Kidney glomerular epithelial cell (primary cell): ENCODE measurements at regions not wholly inside any gene's neighbourhood (a gene's known extent, or its start where the extent isn't known, plus 50 kb on each side); places are given as distances from the start of the nearest gene placed in this dataset.
A peak's percentile ranks its signal among the peaks of the same experiment; 100 is the strongest.

Source experiments
- DNase-seq: peaks from one replicate; lab custom pipeline; 2025; lab: John Stamatoyannopoulos, UW

DNA sequence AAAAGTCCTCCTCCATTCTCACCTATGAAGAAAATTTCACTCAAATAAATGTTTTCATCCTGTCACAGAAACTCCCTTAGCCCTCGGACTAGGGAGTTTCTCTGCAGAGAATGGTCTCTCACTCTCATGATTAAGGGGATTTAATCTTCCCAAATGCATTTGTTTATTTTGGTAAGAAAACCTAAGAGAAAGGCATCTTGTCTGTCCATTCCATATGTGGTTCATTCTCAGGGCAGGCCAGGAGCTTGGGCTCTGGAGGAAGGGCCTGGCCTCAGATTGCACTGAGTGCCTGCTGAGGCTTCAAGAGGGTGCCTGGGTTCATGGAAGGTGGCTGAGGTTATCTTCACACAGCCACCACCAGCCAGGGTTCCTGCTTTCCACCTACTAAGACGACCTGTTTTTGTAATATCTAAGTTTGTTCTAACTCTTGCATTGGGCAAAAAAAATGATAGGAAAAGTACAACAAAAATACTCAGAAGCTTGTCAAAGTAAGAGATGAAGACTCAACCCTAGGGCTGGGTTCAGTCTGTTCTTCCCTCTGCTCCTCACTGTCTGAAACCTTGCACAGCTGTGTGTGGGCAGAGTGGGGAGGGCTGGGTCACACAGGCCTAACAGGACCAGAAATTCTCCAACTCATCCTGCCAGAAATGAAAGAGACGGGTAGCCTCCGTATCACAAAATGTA lies 186.7 kb downstream of the CXCL12 start:
- DNase-seq: no peak

DNA sequence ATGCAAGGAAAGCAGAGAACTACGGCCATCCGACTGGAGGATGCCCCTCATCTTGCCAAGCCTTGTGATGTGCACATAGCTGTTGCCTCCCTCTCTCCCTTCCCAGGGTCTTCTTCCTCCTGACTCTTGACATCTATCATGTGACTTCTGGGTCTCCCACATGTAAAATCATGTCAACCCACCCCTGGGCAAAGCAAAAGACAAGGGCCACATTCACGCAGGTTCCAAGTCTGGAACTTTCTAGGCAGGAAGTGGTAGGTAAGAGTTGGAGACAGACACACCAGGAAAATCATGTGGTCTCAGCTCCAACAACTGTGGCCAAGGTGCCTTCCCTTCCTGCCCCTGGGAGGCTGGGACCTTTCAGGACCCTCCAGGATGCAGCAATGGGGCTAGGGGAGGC lies 187.3 kb downstream of the CXCL12 start:
- no peak for DNase-seq

DNA sequence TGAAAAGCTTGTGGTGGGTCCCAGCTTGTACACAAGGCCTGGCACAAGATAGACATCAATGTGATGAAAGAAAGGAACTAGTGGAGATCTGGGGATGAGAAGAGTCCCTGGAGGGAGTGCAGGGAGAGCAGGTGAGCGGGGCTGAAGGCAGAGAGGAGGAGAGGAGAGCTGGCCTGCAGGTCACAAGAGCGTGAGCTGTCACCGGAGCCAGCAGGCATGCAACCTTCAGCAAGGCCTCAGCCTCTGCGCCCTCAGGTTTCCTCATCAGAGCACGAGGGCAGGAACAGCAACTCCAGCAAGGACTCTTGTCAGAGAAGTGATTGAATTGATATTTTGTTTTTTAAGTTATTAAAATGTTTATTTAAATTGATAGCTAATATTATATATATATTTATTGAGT lies 188.6 kb downstream of the CXCL12 start:
- DNase-seq: no peak

DNA sequence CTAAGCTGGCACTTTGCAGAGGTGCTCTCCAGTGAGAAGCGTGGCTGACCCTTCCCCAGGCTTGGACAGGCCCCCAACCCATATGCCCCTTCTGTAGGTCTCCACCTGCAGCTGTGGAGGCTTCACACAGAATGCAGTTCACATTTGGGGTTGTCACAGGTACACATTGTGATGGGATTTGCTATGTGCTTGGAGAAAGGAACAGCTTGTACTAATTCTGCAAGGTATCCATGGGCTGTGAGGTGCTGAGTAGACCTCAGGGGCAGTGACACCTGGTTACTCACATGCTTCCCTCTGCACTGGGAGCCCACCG lies 188.9 kb downstream of the CXCL12 start:
- no peak for DNase-seq

DNA sequence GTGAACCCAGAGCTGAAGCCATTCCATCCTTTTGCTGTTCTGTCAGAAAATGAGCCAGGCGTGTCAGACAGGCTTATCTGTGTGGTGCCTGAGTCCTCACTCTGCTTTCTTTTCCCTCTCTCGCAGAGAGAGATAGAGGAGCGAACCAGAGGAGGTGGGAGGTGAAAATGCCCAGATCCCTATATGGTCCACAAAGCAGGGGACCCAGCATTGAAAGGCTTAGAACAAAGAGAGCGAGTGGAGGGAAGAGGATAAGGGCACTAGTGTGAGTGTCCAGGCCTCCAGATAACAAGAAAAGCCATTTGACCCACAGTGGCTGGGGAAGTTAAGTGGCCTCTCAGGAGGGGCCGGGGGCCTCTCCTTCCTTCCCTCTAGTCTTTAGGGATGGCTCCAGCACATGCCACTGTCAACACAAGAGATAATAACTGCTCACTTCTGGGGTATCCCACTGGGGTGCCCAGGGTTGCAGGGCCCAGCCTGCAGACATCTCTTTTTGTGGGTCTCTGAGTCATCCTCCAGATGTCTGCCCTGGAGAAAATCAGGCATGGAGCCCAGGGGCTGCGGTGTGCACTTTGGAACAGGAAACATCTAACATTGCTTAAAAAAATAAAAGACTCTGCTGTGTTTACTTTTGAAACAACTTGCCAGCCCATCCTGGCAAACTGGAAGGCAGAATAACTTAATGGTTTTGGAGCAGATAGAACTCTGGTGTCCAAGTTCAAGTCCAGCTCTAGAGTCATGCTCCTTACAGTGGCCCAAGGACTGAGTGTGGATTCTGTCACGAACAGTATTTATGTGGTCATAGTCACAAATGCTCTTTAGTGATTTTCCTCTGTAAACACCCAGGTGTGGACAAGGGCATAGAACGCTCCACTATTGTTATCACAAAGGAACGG lies 189.5 kb downstream of the CXCL12 start:
- peak; percentile 81 for DNase-seq

DNA sequence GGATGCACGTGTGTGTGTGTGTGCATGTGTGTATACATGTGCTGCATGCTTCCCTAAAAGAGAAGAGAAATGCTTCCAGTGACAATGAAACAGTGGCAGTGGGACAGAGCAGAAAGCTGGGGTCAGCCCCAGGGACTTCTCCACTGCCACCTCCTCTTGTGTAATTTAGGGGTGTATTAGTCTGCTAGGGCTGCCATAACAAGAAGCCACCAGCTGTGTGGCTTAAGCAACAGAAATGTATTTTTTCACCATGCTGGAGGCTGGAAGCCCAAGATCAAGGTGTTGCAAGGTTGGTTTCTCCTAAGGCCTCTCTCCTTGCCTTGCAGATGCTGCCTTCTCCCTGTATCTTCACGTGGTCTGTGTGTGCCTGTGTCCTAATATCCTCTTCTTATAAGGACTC lies 190.5 kb downstream of the CXCL12 start:
- no peak for DNase-seq

DNA sequence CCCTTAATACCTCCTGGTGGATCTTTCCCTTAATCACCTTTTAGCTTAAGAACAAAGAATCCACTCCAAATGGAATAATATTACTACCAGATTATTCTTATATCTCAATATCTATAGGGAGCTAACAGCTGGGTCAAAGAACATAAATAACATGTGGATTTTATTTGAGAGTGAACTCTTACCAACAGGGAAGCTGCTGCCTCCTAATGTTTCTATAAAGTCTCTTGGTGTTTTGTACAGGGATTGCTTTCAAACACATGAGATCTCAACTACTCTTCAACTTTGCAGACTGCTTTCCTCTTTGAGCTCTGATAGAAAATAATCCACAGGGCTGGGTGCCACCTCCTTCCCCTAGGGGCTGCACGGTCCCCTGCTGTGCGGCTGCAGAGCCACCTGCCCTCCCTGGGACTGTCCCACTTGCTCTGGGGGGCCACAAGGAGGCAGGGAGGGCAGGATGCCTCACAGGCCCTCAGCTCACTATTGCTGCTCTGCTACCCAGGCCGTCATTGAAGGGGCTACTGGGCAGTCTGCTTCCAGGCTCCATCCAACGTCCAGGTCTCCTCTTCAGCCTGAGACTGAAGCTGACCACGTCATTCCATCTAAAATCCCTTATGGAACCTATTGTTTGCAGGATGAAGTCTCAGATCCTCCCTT lies 191.2 kb downstream of the CXCL12 start:
- no peak for DNase-seq

DNA sequence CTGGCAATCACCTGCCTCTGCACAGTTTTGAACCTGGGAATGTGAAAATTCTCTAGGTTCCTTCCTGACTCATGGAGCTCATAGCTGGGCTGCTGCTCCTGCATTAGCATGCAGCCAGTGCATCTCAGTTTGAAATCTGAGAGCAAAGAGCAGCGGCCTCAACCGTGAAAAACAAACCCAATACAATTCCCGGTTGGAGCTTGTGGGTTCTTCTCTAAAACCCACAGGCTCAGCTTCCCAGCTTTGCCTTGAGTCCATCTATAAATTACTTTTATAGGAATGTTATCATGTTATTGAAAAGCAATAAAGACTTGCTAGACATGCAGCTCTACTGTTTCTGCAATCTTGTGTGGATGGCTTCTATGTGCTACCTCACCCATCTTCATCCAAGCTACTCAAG lies 191.7 kb downstream of the CXCL12 start:
- no peak for DNase-seq

DNA sequence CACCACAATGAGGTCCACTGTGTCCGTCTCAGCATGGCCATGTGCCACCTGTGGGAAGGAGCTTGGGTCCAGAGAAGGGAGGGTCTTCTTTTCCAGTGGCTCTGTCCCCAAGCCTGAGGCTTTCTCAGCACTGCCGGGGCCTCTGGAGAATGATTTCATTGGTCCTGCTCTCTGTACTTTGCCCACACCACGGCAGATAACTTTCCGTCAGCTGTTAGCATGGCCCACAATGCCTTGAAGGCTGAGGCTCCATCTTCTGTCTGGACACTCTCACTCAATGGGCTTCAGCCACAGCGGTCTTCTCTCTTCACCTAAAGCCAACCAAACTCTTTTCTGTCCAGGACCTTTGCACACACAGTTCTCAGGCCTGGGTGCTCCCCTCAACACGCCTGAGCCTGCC lies 192.5 kb downstream of the CXCL12 start:
- no peak for DNase-seq

DNA sequence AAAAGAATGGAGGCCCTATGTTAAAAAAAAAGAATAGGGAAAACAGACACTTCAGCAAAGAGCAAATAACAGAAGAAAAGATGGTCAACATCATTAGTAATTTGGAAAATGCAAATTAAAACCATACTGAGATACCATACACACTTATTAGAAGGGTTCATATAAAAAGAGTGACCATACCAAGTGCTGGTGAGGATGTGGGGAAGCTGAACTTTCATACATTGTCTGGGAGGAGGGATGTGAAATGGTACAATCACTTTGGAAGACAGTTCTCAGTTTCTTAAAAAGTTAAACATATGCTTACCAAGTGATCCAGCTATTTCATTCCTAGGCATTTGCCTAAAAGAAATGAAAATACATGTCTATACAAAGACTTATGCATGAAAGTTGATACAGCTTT lies 194.4 kb downstream of the CXCL12 start:
- no peak for DNase-seq

DNA sequence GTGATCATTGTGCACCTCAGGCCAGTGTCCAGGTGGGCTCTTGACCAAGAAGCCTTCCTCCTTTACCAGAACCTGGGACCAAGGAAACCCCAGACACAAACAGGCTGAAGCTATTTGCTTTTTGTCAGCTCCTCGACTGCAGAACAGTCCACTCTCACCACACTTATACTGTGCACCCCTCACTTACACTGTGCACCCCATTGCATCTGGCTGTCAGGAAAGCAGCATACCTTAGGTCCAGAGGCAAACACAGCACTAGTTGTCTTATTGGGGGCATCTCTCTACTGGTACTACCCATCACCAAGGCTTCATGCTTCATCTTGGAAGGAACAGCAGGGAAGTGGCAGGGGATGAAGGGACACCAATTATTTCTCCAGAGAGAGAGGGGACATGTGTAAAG lies 198.1 kb downstream of the CXCL12 start:
- no peak for DNase-seq

DNA sequence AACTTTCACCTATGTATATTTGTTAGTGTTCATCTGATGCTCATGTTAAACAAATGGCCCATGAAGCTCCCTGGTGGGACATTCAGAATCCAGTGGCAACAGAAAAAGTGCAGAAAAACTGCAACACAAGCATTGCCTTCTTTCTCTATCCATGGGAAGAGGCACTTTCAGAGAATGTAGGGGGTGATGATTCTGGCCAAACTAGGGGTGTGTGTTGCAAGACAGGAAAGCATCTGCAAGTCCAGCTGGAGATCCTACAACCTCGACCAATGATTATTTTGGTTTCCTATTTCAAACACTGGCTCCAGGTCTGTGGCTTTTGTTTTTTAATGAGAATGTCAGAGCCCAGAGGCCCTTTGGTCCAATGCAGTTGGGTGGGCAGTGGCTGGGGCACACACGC lies 198.7 kb downstream of the CXCL12 start:
- DNase-seq: no peak

DNA sequence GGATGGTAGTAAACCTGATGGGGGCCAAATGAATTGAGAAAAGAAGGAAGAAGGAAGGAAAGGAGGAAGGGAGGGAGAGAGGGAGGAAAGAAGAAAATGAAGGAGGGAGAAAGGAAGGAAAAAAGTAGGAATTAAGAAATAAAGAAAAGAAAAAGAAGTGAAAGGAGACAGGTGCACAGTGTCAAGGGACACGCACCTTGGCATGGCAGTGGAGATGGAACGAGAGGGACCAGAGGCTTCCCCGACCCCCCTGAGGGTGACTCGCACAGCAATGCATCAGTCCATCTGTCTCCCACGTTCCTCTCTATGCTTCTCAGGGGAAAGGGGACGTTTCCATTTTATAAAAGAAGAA lies 199.6 kb downstream of the CXCL12 start:
- no peak for DNase-seq

DNA sequence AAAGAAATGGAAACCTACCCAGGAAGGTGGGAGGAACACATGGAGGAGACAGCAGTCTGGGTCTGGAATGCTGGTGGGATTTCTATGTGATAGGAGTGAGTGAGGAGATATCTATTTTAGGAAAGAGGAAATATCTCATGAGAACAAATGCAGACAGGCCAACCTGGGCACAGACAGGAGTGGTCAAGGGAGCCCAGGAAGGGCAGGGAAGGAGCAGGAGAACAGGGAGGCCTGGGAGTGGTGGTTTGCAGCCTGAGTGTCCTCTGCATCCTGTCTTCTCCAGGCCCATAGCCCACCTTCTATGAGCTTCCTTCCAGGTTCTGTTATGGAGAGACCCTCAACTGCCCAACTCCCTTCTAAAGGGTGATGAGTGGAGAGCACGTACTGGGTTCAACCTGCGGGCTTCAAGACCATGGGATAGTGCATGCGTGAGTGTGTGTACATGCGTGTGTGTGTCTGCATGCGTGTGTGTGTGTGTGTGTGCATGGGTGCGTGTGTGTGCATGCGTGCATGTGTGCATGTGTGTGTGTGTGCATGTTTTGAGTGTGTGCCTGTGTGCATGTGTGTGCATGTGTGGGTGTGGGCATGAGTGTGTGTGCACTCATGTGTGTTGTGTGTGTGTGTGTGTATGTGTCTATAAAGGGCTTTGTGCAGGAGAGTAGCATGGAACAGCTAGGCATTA lies 200.1 kb downstream of the CXCL12 start:
- no peak for DNase-seq

DNA sequence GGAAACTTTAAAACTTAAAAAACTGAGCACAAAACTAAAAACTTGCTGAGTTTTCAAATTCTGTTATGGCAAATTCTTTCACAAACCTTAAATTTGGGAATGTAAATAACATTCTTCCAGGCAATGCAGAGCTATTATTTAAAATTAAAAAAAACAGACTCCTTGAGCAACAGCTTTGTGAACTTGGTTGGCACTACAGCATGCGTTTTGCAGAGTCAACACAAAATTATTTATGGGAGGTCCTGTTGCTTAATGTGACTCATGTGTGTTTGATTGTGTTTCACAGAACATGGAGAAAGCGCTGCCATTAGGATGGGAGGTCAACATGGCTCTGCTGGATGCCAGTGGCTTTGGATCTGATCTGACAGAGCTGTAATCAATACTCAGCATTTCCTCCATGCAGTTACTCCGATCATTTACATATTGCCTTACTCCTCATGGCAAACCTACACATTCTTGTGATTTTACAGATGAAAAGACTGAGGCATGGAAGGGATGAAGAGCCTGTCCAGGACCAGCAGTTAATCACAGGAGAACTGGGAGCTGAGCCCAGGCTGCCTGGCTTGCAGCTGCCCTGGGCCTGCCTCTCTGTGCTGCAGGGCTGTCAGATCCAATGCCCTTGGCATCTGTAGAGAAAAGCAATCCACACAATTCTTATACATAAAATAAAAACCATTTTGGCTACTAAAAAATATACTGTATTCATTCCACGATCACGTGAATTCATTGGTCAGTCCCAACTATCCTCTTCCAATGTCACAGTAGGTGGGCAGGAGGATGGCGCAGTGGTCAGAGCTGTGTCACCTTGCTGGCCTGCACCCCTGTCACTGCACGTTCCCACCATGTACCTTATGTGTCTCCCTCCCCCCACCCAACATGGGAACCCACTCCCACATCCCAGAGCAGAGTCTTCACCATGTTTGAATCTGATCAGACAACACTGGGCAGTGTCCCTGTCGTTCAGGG lies 200.9 kb downstream of the CXCL12 start:
- no peak for DNase-seq

DNA sequence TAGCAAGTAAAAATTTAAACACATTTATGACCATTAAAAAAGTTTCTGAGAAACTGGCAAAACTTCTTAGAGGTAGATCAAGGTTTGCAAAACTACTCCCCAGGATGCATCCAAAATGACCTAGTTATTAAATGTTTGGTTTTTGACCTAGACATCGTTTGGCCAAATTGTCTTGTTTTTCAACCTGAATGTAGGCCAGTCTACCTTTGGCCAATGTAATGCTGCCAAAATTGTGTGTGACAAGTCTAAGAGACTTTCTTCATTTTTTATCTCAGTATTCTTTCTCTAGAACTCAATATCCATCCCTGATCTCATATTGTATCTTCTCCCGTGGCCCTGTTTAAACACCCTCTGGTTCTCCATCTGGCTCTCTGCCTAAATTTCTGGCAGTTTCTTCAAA lies 202.0 kb downstream of the CXCL12 start:
- DNase-seq: no peak

DNA sequence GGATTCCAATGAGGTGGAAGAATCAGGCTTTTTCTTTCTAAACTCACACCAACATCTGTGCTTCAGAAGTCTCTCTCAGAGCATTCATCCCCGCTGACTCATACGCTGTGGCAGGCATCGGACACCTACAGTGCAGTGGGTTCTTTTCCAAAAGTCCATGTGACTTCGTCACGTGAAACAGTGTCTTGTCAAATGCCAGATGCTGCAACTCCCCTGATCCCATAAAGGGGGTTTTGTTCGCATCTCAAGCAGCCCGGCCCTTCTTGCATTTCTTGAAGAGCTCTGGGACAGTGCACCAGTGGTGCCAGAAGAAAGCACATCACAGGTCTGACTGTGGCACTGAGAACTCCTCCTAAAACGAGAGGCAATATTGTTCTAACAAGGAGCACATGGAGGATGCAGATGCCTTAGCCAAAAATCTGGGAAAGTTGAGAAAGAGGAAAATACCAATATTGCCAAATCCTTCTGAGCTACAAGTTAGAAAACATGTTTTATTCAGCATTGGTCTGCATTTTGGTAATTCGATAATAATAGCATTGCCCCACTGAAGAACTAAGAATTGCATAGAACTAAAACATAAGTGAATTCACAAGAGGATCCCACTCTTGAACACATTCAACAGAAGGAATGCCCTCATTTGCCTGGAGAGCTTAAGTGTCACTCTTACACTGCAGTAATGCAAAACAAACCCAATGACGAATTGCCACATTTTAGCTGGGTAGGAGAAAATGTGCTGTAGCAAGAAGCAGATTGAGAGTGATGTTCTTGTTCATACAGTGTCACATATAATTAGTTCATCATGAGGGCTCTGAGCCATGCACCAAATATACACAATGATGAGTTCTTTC lies 204.4 kb downstream of the CXCL12 start:
- DNase-seq: no peak

DNA sequence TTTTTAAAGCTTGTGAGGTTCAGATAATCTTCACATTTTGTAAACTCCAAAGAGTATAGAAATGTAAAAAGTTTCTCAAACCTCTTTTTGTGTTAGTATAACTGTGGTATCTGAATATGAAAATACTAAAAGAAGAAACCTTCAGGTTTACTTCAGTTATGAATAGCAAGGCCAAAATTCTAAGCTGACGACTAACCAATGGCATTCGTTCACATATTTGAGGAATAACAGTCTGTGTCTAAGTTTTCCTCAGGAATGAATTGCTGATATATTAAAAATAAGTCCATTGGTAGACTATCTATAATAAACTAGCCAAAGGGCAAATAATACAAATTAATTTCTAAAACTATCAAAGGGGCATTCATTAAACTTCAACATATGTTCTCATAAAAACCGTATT lies 206.0 kb downstream of the CXCL12 start:
- DNase-seq: no peak

DNA sequence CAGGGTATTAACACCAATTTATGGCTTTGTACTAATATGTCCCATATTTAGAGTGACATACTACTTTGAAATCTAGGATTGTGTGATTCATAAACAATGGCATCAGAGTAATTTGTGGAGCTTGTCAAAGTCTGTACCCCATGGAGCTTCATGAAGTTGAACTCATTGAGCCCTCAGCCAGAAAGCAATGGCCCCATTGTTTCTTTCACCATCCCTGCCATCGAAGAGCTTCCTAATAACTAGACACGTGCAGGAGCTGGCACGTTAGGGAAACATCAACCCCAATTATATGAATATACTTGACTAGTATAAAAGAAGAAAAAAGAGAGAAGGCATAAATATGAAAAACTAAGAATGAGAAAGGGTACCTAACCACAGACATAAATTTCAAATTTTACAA lies 206.6 kb downstream of the CXCL12 start:
- no peak for DNase-seq

DNA sequence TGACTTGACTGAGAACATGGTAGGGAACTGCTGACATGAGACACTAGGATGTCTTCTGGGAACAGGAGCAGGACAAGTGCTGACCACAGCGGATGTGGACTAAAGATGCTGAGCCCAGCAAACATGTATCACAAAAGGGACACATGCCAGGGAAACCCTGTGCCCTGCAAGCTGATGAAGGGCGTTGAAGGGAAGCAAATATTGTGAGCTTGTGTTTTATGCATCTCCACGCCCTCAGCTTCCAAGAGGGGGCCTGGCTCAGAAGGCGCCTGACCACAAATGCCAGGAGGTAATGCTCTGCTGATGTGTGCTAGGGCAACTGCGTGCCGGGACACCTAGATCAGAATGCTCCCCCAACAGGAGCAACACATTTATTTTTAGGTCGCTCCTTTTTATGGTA lies 207.3 kb downstream of the CXCL12 start:
- no peak for DNase-seq

DNA sequence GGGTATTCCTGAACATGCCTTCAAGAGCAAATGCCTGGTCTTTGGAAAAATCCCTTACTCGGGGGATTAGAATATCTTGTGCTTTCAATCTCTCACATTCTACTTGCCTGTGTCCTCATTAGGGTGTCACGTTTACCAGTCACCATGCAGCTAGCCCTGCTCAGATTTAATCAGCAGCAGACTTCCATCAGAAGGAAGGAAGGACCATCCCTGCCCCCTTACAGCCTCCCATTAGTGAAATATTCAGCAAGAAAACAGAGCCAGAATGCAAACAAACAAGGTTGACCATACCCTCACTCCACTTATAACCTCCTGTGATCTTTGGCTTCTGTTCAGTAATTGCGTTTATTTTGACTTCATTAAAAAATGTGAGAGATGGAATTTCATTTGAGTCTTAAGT lies 208.6 kb downstream of the CXCL12 start:
- DNase-seq: no peak
